Activated CD4-positive, CD25-positive, alpha-beta regulatory T cell (primary cell): ENCODE measurements at regions not wholly inside any gene's neighbourhood (a gene's known extent, or its start where the extent isn't known, plus 50 kb on each side); places are given as distances from the start of the nearest gene placed in this dataset.

Experiments
- DNase-seq, 4 experiments: peaks; one replicate each; lab custom pipeline; 2025; lab: John Stamatoyannopoulos, UW

DNA sequence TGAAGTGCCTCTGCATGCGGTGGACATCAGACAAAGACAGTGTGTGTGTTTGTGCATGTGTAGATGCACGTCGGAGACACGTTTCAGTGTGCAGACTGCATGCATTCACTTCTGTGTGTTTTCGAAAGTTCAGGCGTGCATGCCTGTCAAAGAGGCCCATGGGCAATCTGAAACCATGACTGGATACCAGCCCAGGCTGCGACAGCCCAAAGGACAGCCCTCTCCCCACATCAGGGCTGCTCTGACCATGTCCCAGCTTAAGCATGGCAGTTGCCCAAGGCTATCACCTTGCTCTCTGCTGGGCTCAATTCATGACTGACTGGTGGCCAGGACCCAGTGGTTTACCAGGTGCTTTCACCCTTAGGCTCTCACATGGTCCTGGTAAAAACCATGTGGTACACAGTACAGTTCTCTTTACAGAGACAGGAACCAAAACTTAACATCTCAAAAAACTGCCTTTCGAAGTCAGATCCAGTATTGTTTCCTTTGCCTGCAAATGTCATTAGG is 423.7 kb upstream of the CADM1 start:
- no peak for DNase-seq

DNA sequence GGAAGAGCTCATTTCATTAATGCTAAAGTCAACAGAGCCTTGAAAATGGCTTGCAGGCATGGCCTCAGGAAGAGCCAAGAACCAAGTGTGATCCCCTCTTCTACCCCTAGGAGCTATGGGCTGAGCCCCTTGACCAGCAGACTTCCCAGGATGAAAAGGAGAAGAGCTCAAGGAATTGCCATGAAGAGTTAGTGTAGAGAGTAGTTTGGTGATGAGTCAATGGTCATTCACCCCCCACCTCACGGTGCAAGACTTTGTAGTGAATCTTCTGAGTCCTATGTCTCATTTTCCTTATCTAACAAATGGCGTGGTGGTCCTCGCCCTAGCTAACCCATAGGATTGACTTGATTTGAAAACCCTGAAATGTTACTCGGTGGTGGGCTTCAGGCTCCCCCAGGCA is 422.4 kb upstream of the CADM1 start:
- DNase-seq, result no peak

DNA sequence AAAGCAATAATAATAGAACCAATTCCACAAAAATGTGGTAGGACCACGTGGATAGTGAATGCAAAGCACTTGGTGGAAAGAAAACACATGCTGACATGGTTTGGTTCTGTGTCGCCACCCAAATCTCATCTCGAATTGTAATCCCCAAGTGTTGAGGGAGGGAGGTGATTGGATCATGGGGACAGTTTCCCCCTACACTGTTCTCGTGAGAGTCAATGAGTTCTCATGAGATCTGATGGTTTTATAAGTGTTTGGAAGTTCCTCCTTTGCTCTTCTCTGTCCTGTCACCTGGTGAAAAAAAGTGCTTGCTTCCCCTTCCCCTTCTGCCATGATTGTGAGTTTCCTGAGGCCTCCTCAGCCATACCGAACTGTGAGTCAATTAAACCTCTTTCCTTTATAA is 421.9 kb upstream of the CADM1 start:
- DNase-seq, result no peak

- no peak for DNase-seq
Measured at GRCh38 chr11:115925568-115926090, 421.4 kb upstream of the CADM1 start.

- no peak for DNase-seq
Measured at GRCh38 chr11:115924744-115925567, 420.7 kb upstream of the CADM1 start.

- DNase-seq, result no peak
Measured at GRCh38 chr11:115922876-115923275, 418.7 kb upstream of the CADM1 start.

DNA sequence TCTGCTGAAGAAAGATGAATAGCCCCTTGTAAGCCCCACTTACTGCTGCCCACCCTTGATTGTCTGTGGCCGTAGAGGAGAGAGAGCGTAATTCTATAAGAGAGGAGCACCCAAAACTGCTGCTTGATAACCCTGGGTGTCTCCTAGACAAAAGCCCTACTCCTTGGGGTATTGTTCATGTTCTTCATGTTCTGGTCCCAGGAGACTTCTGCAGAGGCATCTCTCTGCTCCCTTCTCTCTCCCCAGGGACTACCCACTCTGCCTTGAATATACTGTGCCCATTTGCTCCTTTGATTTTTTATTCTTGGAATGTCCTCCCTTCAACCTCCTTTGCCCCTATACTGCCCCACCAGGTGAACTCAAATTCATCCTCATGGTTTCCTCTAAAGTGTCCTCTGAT is 417.8 kb upstream of the CADM1 start:
- DNase-seq, result no peak

DNA sequence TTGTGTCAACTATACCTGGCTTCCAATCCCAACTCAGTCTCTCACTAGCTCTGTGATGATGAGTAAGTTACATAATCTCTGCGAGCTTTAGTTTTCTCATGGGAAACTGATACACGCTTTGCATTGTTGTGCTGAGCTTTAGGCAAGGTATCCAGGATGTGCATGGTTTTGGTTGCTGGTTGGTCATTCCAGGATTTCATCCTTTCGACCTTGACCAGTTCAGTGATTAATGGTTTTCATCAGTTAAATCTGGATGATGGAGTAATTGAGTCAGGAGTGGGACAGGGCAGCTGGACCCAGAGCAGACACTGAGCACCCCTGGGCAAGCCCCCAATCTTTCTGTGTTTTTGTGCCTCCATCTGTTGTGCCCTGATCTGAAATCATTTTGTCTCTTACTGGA is 417.3 kb upstream of the CADM1 start:
- no peak for DNase-seq

DNA sequence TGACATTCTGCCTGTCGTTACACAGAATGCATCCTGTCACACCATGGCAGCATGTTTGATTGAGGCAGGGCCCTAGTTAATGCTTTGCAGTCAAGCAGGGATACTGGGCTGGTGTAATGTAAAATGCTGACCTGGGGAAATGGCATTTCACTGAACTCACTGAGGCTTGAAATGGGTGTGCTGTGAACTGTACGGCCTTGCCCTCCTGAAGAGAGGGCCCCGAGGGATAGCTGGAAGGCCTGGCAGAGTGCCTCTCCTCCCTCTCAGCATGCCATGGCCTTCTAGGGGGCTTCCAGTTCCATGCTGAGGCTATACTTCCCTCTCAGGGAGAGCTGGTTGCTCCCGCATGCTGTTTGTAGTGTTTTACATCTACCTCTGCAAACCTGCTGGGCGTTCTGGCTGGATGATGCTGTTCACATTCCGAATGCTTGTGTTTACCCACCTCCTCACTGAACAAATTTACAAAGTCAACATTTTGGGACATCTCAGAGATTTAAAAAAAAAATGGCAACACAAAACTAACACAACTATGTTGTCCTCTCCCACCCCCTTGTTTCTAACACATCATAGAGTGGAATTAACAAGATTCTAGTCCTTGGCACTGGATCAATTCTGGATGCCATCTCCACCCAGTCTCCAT is 416.7 kb upstream of the CADM1 start:
- no peak for DNase-seq

GRCh38 chr11:115920092-115920461 is 415.9 kb upstream of the CADM1 start:
- DNase-seq, result no peak

DNA sequence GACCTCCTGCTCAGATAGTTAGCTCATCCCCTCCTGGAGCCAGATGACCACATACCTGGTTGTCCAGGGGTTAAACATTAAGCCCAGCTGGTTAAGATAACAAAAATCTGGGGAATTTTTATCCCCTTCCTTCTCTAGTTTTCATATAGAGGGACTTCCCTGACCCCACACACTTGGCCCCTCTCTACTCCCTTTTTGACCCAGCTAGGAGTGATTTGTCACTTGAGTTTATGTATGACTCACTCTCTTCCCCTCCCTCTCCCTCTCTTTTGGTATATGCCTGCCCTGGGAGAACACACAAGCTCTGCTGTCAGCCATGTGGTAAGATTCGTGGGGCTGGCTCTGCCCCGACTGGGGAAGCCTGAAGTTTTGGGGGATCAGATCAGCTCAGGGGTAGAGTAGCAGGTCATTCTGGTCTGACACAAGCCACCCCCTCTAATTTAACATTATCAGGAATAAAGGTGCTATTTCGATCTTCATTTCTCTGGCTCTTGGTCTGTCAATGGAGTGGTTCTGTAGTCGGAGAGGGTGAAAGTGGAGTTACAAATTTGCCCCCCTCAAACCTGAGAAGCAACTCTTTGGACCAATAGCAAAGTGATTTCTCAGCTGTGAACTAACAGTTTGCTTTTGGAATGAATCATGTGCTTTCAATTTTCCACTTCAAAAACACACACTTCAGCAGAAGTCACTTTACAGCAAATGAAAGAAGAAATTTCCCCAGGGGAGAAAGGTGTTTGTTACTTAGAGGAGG is 415.3 kb upstream of the CADM1 start:
- no peak for DNase-seq

DNA sequence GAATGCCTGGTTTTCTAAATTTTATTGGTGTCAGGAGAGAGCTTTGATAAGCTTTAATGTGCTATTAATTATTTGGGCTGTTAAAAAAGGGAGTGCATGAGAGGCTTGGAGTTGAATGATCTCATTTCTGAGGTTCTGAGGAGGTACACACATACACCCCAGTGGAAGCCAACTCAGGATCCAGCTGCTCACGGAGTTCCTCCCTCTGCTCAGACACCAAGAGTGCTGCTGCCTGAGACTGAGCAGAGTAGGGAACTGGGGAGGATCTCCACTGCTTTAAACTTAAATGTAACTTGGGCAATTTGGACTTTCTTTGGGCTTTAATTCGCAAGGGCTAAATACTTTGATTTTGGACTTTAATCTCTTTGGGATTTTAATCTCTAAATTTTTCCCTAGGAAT is 414.4 kb upstream of the CADM1 start:
- no peak for DNase-seq

DNA sequence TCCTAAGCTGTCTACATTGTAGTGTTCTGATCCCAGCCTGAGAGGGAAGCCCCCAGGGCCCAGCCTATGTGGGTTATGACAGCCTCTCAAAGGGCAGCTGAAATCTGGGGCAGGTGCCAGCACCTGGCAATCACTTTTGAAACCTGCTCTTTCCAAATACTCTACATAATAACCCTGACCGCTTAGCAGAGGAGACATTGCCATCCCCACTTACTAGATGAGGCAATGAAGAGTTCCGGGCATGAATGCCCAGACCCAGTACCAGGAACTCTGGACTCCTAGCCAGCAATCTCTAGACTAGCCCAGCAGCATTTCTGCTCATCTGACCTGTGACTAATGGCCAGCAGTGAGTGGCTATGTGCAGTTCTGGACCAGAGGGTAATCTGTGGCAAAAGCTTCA is 412.4 kb upstream of the CADM1 start:
- DNase-seq, result no peak

GRCh38 chr11:115912484-115912945 is 408.3 kb upstream of the CADM1 start:
- DNase-seq, result no peak

- no peak for DNase-seq
Measured at GRCh38 chr11:115911613-115912346, 407.6 kb upstream of the CADM1 start.

GRCh38 chr11:115910379-115910778 is 406.2 kb upstream of the CADM1 start:
- DNase-seq, result no peak

- DNase-seq, result no peak
Measured at GRCh38 chr11:115906171-115906570, 402.0 kb upstream of the CADM1 start.

GRCh38 chr11:115905341-115906000 is 401.3 kb upstream of the CADM1 start:
- no peak for DNase-seq

- DNase-seq, result no peak
Measured at GRCh38 chr11:115903179-115903578, 399.0 kb upstream of the CADM1 start.

GRCh38 chr11:115901069-115901468 is 396.9 kb upstream of the CADM1 start:
- DNase-seq, result no peak

GRCh38 chr11:115900111-115900510 is 395.9 kb upstream of the CADM1 start:
- DNase-seq, result no peak
